GM23338 (cell line): ENCODE measurements at regions not wholly inside any gene's neighbourhood (a gene's known extent, or its start where the extent isn't known, plus 50 kb on each side); places are given as distances from the start of the nearest gene placed in this dataset. TPM values are rescaled to one million over a fixed set of nuclear protein-coding genes. Genes with fewer than 3 reads are reported as not detected.

ENCODE experiments used
- CTCF ChIP-seq, 2 experiments: fragments of 200-600 bp in 1 of 2; sonication (generic) in 1 of 2; conservative IDR thresholded peaks; 2 replicates each; pipeline versions ENCODE4 v1.5.1 to v1.6.1; 2016 to 2017; ENCODE audit warnings: antibody characterized with exemption in 2 of 2, low read depth in 2 of 2, mild to moderate bottlenecking in 2 of 2, moderate library complexity in 1 of 2
- ZNF114 ChIP-seq: fragments of 250-450 bp; sonication (Bioruptor Pico); IDR thresholded peaks from 2 replicates; pipeline ENCODE4 v1.5.0; 2020; ENCODE audit warnings: mild to moderate bottlenecking, moderate library complexity
- small RNA-seq: library from RNA; depleted of rRNA; stranded (forward); fragments of <200 nt; gene quantifications from one replicate; pipeline ENCODE3, GENCODE V24; 2014; ENCODE audit warnings: low replicate concordance
- TF ChIP-seq, protein P1 (sequence below): fragments of 250-450 bp; sonication (Bioruptor Pico); IDR thresholded peaks from 2 replicates; pipeline ENCODE4 v1.5.0; 2020; ENCODE audit warnings: mild to moderate bottlenecking, moderate library complexity
- TF ChIP-seq, protein P2 (sequence below): IDR thresholded peaks from 2 replicates; pipeline ENCODE4 v1.6.1; 2016; ENCODE audit warnings: antibody characterized with exemption

DNA sequence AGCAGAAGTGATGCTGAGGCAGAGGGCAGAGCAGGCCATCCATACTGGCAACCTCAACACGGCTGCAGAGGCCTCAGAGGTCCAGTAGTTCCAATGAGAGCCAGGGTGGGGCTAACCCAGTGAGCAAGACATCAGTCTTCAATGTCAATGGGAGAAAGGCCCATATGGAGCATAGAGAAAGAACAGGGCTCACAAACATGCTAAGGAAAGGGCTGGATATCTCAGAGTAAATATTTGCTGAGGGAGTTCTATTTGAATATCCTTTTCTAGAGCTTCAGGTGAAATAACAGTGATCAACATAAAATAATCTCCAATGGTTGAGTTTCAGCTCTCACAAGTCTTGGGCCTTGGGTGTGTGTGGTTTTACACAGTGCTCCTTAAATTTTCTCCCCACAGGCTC, 50.8 kb upstream of the CCDC90B start (continued):
- TF ChIP-seq, protein P1, sequence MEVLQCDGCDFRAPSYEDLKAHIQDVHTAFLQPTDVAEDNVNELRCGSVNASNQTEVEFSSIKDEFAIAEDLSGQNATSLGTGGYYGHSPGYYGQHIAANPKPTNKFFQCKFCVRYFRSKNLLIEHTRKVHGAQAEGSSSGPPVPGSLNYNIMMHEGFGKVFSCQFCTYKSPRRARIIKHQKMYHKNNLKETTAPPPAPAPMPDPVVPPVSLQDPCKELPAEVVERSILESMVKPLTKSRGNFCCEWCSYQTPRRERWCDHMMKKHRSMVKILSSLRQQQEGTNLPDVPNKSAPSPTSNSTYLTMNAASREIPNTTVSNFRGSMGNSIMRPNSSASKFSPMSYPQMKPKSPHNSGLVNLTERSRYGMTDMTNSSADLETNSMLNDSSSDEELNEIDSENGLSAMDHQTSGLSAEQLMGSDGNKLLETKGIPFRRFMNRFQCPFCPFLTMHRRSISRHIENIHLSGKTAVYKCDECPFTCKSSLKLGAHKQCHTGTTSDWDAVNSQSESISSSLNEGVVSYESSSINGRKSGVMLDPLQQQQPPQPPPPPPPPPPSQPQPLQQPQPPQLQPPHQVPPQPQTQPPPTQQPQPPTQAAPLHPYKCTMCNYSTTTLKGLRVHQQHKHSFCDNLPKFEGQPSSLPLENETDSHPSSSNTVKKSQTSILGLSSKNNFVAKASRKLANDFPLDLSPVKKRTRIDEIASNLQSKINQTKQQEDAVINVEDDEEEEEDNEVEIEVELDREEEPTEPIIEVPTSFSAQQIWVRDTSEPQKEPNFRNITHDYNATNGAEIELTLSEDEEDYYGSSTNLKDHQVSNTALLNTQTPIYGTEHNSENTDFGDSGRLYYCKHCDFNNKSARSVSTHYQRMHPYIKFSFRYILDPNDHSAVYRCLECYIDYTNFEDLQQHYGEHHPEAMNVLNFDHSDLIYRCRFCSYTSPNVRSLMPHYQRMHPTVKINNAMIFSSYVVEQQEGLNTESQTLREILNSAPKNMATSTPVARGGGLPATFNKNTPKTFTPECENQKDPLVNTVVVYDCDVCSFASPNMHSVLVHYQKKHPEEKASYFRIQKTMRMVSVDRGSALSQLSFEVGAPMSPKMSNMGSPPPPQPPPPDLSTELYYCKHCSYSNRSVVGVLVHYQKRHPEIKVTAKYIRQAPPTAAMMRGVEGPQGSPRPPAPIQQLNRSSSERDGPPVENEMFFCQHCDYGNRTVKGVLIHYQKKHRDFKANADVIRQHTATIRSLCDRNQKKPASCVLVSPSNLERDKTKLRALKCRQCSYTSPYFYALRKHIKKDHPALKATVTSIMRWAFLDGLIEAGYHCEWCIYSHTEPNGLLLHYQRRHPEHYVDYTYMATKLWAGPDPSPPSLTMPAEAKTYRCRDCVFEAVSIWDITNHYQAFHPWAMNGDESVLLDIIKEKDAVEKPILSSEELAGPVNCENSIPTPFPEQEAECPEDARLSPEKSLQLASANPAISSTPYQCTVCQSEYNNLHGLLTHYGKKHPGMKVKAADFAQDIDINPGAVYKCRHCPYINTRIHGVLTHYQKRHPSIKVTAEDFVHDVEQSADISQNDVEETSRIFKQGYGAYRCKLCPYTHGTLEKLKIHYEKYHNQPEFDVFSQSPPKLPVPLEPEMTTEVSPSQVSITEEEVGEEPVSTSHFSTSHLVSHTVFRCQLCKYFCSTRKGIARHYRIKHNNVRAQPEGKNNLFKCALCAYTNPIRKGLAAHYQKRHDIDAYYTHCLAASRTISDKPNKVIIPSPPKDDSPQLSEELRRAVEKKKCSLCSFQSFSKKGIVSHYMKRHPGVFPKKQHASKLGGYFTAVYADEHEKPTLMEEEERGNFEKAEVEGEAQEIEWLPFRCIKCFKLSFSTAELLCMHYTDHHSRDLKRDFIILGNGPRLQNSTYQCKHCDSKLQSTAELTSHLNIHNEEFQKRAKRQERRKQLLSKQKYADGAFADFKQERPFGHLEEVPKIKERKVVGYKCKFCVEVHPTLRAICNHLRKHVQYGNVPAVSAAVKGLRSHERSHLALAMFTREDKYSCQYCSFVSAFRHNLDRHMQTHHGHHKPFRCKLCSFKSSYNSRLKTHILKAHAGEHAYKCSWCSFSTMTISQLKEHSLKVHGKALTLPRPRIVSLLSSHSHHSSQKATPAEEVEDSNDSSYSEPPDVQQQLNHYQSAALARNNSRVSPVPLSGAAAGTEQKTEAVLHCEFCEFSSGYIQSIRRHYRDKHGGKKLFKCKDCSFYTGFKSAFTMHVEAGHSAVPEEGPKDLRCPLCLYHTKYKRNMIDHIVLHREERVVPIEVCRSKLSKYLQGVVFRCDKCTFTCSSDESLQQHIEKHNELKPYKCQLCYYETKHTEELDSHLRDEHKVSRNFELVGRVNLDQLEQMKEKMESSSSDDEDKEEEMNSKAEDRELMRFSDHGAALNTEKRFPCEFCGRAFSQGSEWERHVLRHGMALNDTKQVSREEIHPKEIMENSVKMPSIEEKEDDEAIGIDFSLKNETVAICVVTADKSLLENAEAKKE, result no peak
- TF ChIP-seq, protein P2, sequence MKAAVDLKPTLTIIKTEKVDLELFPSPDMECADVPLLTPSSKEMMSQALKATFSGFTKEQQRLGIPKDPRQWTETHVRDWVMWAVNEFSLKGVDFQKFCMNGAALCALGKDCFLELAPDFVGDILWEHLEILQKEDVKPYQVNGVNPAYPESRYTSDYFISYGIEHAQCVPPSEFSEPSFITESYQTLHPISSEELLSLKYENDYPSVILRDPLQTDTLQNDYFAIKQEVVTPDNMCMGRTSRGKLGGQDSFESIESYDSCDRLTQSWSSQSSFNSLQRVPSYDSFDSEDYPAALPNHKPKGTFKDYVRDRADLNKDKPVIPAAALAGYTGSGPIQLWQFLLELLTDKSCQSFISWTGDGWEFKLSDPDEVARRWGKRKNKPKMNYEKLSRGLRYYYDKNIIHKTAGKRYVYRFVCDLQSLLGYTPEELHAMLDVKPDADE, result no peak
- TF ChIP-seq ZNF114, result no peak
- no peak for TF ChIP-seq CTCF (conservative IDR thresholded peaks at IDR 0.05; ENCODE audit: low read depth in 2 of 2)

Small RNAs in the stretch of these regions (small RNA-seq; reads per million reads assigned to genes)
- not detected for gene RF01974
